ENCODE measurements at regions not wholly inside any gene's neighbourhood (a gene's known extent, or its start where the extent isn't known, plus 50 kb on each side); places are given as distances from the start of the nearest gene placed in this dataset.

GRCh38 chr15:87403973-87404372, 852.6 kb downstream of the NTRK3 start:
- H3K36me3 Mint-ChIP-seq: no peaks in the 10 kb centered on the region

GRCh38 chr15:87401973-87402372, 854.6 kb downstream of the NTRK3 start:
- peaks cover 5% of the 10 kb centered on the region for H3K9me3 Mint-ChIP-seq (ENCODE audit: low read depth)

More at GRCh38 chr15:87403973-87404372, 852.6 kb downstream of the NTRK3 start:
- H3K4me3 Mint-ChIP-seq: no peak overlapping the region
- ATAC-seq (no peak), DNase-seq (no peak)
- no peaks in the 10 kb centered on the region for H3K27me3 Mint-ChIP-seq
- no peak overlapping the region for H3K27ac Mint-ChIP-seq
- CTCF ChIA-PET: no interaction called here
- peaks cover 5% of the 10 kb centered on the region for H3K9me3 Mint-ChIP-seq (ENCODE audit: low read depth)
- no peaks in the 10 kb centered on the region for H3K4me1 Mint-ChIP-seq

GRCh38 chr15:87394676-87395075, 861.9 kb downstream of the NTRK3 start:
- DNase-seq: no peak
- H3K27ac Mint-ChIP-seq: no peak overlapping the region

More at GRCh38 chr15:87401973-87402372, 854.6 kb downstream of the NTRK3 start:
- Mint-ChIP-seq H3K27ac (no peak overlapping the region), H3K4me3 (no peak overlapping the region), H3K36me3 (no peaks in the 10 kb centered on the region), H3K27me3 (no peaks in the 10 kb centered on the region), H3K4me1 (no peaks in the 10 kb centered on the region)
- DNase-seq (no peak), ATAC-seq (no peak)
- CTCF ChIA-PET: no interaction called here

GRCh38 chr15:87387766-87388165, 868.8 kb downstream of the NTRK3 start:
- H3K27me3 Mint-ChIP-seq: no peaks in the 10 kb centered on the region
- H3K4me1 Mint-ChIP-seq: no peaks in the 10 kb centered on the region
- ATAC-seq (no peak), DNase-seq (no peak)
- no peak overlapping the region for H3K4me3 Mint-ChIP-seq
- H3K9me3 Mint-ChIP-seq (ENCODE audit: low read depth): peaks cover 5% of the 10 kb centered on the region
- CTCF ChIA-PET: no interaction called here
- no peak overlapping the region for H3K27ac Mint-ChIP-seq
- no peaks in the 10 kb centered on the region for H3K36me3 Mint-ChIP-seq

More at GRCh38 chr15:87394676-87395075, 861.9 kb downstream of the NTRK3 start:
- no peaks in the 10 kb centered on the region for H3K4me1 Mint-ChIP-seq
- peaks cover 8% of the 10 kb centered on the region for H3K9me3 Mint-ChIP-seq (ENCODE audit: low read depth)
- no peaks in the 10 kb centered on the region for H3K27me3 Mint-ChIP-seq
- CTCF ChIA-PET: no interaction called here
- H3K36me3 Mint-ChIP-seq: no peaks in the 10 kb centered on the region
- no peak overlapping the region for H3K4me3 Mint-ChIP-seq
- ATAC-seq: no peak

GRCh38 chr15:87374339-87374738, 882.2 kb downstream of the NTRK3 start:
- no peak overlapping the region for H3K27ac Mint-ChIP-seq
- H3K4me1 Mint-ChIP-seq: no peaks in the 10 kb centered on the region
- CTCF ChIA-PET: no interaction called here
- peaks cover 5% of the 10 kb centered on the region for H3K9me3 Mint-ChIP-seq (ENCODE audit: low read depth)
- ATAC-seq (no peak), DNase-seq (no peak)
- H3K4me3 Mint-ChIP-seq: no peak overlapping the region
- no peaks in the 10 kb centered on the region for H3K27me3 Mint-ChIP-seq
- H3K36me3 Mint-ChIP-seq: no peaks in the 10 kb centered on the region

GRCh38 chr15:87369269-87369668, 887.3 kb downstream of the NTRK3 start:
- CTCF ChIA-PET: no interaction called here
- H3K4me3 Mint-ChIP-seq: no peak overlapping the region
- no peak overlapping the region for H3K27ac Mint-ChIP-seq
- H3K36me3 Mint-ChIP-seq: no peaks in the 10 kb centered on the region
- peaks cover 3% of the 10 kb centered on the region for H3K9me3 Mint-ChIP-seq (ENCODE audit: low read depth)
- DNase-seq: no peak
- H3K4me1 Mint-ChIP-seq: no peaks in the 10 kb centered on the region
- no peaks in the 10 kb centered on the region for H3K27me3 Mint-ChIP-seq
- ATAC-seq: no peak

GRCh38 chr15:87368511-87368910, 888.0 kb downstream of the NTRK3 start:
- Mint-ChIP-seq H3K36me3 (no peaks in the 10 kb centered on the region), H3K27ac (no peak overlapping the region), H3K4me3 (no peak overlapping the region), H3K27me3 (no peaks in the 10 kb centered on the region), H3K9me3 (ENCODE audit: low read depth) (peaks cover 3% of the 10 kb centered on the region), H3K4me1 (no peaks in the 10 kb centered on the region)
- ATAC-seq (no peak), DNase-seq (no peak)
- CTCF ChIA-PET: no interaction called here

- H3K4me3 Mint-ChIP-seq: no peak overlapping the region
- no peaks in the 10 kb centered on the region for H3K4me1 Mint-ChIP-seq
- peaks cover 3% of the 10 kb centered on the region for H3K9me3 Mint-ChIP-seq (ENCODE audit: low read depth)
- no peaks in the 10 kb centered on the region for H3K36me3 Mint-ChIP-seq
- CTCF ChIA-PET: no interaction called here
- no peaks in the 10 kb centered on the region for H3K27me3 Mint-ChIP-seq
- ATAC-seq (no peak), DNase-seq (no peak)
- no peak overlapping the region for H3K27ac Mint-ChIP-seq
These were observed 891.4 kb downstream of the NTRK3 start for GRCh38 chr15:87365186-87365585.

GRCh38 chr15:87362531-87362930, 894.0 kb downstream of the NTRK3 start:
- H3K36me3 Mint-ChIP-seq: no peaks in the 10 kb centered on the region
- H3K4me1 Mint-ChIP-seq: no peaks in the 10 kb centered on the region
- no peaks in the 10 kb centered on the region for H3K27me3 Mint-ChIP-seq
- DNase-seq (no peak), ATAC-seq (no peak)
- H3K27ac Mint-ChIP-seq: no peak overlapping the region
- no peak overlapping the region for H3K4me3 Mint-ChIP-seq
- H3K9me3 Mint-ChIP-seq (ENCODE audit: low read depth): no peaks in the 10 kb centered on the region
- CTCF ChIA-PET: no interaction called here

GRCh38 chr15:87357637-87358313, 898.8 kb downstream of the NTRK3 start:
- H3K36me3 Mint-ChIP-seq: no peaks in the 10 kb centered on the region

GRCh38 chr15:87355946-87356345, 900.6 kb downstream of the NTRK3 start:
- no peaks in the 10 kb centered on the region for H3K4me1 Mint-ChIP-seq
- CTCF ChIA-PET: no interaction called here
- no peaks in the 10 kb centered on the region for H3K9me3 Mint-ChIP-seq (ENCODE audit: low read depth)
- H3K36me3 Mint-ChIP-seq: no peaks in the 10 kb centered on the region
- no peak overlapping the region for H3K4me3 Mint-ChIP-seq
- DNase-seq (no peak), ATAC-seq (no peak)
- no peaks in the 10 kb centered on the region for H3K27me3 Mint-ChIP-seq
- H3K27ac Mint-ChIP-seq: no peak overlapping the region

More at GRCh38 chr15:87357637-87358313, 898.8 kb downstream of the NTRK3 start:
- H3K27ac Mint-ChIP-seq: no peak overlapping the region
- DNase-seq (no peak), ATAC-seq (no peak)
- H3K9me3 Mint-ChIP-seq (ENCODE audit: low read depth): no peaks in the 10 kb centered on the region
- no peaks in the 10 kb centered on the region for H3K4me1 Mint-ChIP-seq
- no peaks in the 10 kb centered on the region for H3K27me3 Mint-ChIP-seq
- CTCF ChIA-PET: no interaction called here
- H3K4me3 Mint-ChIP-seq: no peak overlapping the region

- H3K27ac Mint-ChIP-seq: no peak overlapping the region
- no peaks in the 10 kb centered on the region for H3K9me3 Mint-ChIP-seq (ENCODE audit: low read depth)
- ATAC-seq: no peak
- H3K36me3 Mint-ChIP-seq: no peaks in the 10 kb centered on the region
- DNase-seq: no peak
- H3K4me3 Mint-ChIP-seq: no peak overlapping the region
- no peaks in the 10 kb centered on the region for H3K27me3 Mint-ChIP-seq
- CTCF ChIA-PET: no interaction called here
- no peaks in the 10 kb centered on the region for H3K4me1 Mint-ChIP-seq
These were observed 901.7 kb downstream of the NTRK3 start for GRCh38 chr15:87354661-87355410.

- ATAC-seq (no peak), DNase-seq (no peak)
- CTCF ChIA-PET: no interaction called here
- Mint-ChIP-seq H3K27me3 (no peaks in the 10 kb centered on the region), H3K27ac (no peak overlapping the region), H3K4me1 (no peaks in the 10 kb centered on the region), H3K4me3 (no peak overlapping the region), H3K36me3 (no peaks in the 10 kb centered on the region), H3K9me3 (ENCODE audit: low read depth) (no peaks in the 10 kb centered on the region)
These were observed 907.4 kb downstream of the NTRK3 start for GRCh38 chr15:87349181-87349580.

GRCh38 chr15:87348746-87349145, 907.8 kb downstream of the NTRK3 start:
- no peaks in the 10 kb centered on the region for H3K36me3 Mint-ChIP-seq
- no peaks in the 10 kb centered on the region for H3K27me3 Mint-ChIP-seq
- H3K27ac Mint-ChIP-seq: no peak overlapping the region
- no peak for ATAC-seq
- no peak overlapping the region for H3K4me3 Mint-ChIP-seq
- no peak for DNase-seq
- no peaks in the 10 kb centered on the region for H3K4me1 Mint-ChIP-seq
- CTCF ChIA-PET: no interaction called here
- no peaks in the 10 kb centered on the region for H3K9me3 Mint-ChIP-seq (ENCODE audit: low read depth)
